Endothelial cell of umbilical vein (primary cell): ENCODE measurements at regions not wholly inside any gene's neighbourhood (a gene's known extent, or its start where the extent isn't known, plus 50 kb on each side); places are given as distances from the start of the nearest gene placed in this dataset.

Source experiments
- BruUV-seq: library from RNA; stranded (reverse); fragments of 400-500 nt; replicated peaks from 2 replicates; lab custom pipeline; 2021; lab: Mats Ljungman, UMichigan
- CTCF ChIA-PET: fragments of 300-600, 350-600 bp; sonication (Branson Sonifier 250); formaldehyde crosslinking; loops from one replicate; lab custom pipeline; 2021; ENCODE audit warnings: antibody characterized with exemption, inconsistent platforms; lab: Charles Lee
- POLR2A ChIA-PET: fragments of 300-600, 350-600 bp; sonication (Branson Sonifier 250); formaldehyde crosslinking; loops from one replicate; lab custom pipeline; 2021; ENCODE audit warnings: antibody characterized with exemption, inconsistent platforms; lab: Charles Lee
- DNase-seq: peaks from one replicate; pipeline ENCODE4 v3.0.0-alpha.2; 2011; ENCODE audit warnings: low read depth, low spot score
- FAIRE-seq: peaks from 2 replicates; lab custom pipeline; 2011; peaks lifted over from hg19 to GRCh38; lab: Jason Lieb, UNC
- H2AFZ ChIP-seq: 2 replicates; pipeline ENCODE4 v1.6.0; 2012; ENCODE audit warnings: low read depth, low read length, control low read depth, inconsistent platforms
- H3K27ac ChIP-seq: 2 replicates; pipeline ENCODE4 v1.5.1; 2011; ENCODE audit warnings: low read depth, mild to moderate bottlenecking, control low read depth, low read length, moderate library complexity; ENCODE audit not compliant: insufficient read depth
- H3K27me3 ChIP-seq, 2 experiments: 2 replicates each; pipeline versions ENCODE4 v1.6.0 to v1.6.1; 2011; ENCODE audit warnings: low read length in 2 of 2, mixed read lengths in 1 of 2; ENCODE audit not compliant: control insufficient read depth in 2 of 2, insufficient read depth in 2 of 2
- H3K36me3 ChIP-seq, 2 experiments: 2 replicates in 1 of 2; 3 replicates in 1 of 2; pipeline ENCODE4 v1.5.1; 2011; ENCODE audit warnings: low read length in 2 of 2, mild to moderate bottlenecking in 1 of 2, moderate library complexity in 1 of 2; ENCODE audit not compliant: control insufficient read depth in 2 of 2, insufficient read depth in 2 of 2; ENCODE audit errors: extremely low read depth in 1 of 2
- H3K4me1 ChIP-seq: 3 replicates; pipeline ENCODE4 v1.5.1; 2011; ENCODE audit warnings: mild to moderate bottlenecking, low read length; ENCODE audit not compliant: control insufficient read depth, insufficient read depth; ENCODE audit errors: extremely low read depth
- H3K4me2 ChIP-seq: 2 replicates; pipeline ENCODE4 v1.6.1; 2011; ENCODE audit warnings: low read length, control low read depth, mixed read lengths; ENCODE audit not compliant: insufficient read depth
- H3K4me3 ChIP-seq, 3 experiments: fragments of 200-600 bp in 1 of 3; sonication (generic), shearing (Covaris generic) in 1 of 3; replicated peaks in 1 of 3; 2 replicates each; pipeline ENCODE4 v1.5.1; 2011 to 2016; ENCODE audit warnings: control low read depth in 3 of 3, low read length in 3 of 3, mild to moderate bottlenecking in 2 of 3, inconsistent platforms in 1 of 3, low read depth in 1 of 3, moderate library complexity in 1 of 3; ENCODE audit not compliant: insufficient read depth in 1 of 3
- H3K79me2 ChIP-seq: 2 replicates; pipeline ENCODE4 v1.6.0; 2012; ENCODE audit warnings: low read length, inconsistent platforms; ENCODE audit not compliant: control insufficient read depth, insufficient read depth
- H3K9ac ChIP-seq: replicated peaks from 2 replicates; pipeline ENCODE3; 2011; ENCODE audit warnings: low read length, control low read depth; ENCODE audit not compliant: insufficient read depth; ENCODE audit errors: extremely low read depth
- H3K9me1 ChIP-seq: replicated peaks from 3 replicates; pipeline ENCODE4 v1.6.0; 2011; ENCODE audit warnings: mild to moderate bottlenecking, low read length; ENCODE audit not compliant: control insufficient read depth, insufficient read depth; ENCODE audit errors: extremely low read depth
- H3K9me3 ChIP-seq: replicated peaks from 2 replicates; pipeline ENCODE4 v1.5.1; 2012; ENCODE audit warnings: low read length, inconsistent platforms; ENCODE audit not compliant: control insufficient read depth, insufficient read depth
- H4K20me1 ChIP-seq: replicated peaks from 2 replicates; pipeline ENCODE3; 2011; ENCODE audit warnings: mild to moderate bottlenecking, low read length; ENCODE audit not compliant: control insufficient read depth, insufficient read depth; ENCODE audit errors: extremely low read depth
- CTCF ChIP-seq, 2 donors: IDR thresholded peaks; 1 replicate in 1 of 2; 2 replicates in 1 of 2; pipeline ENCODE4 v1.5.1; 2011; ENCODE audit warnings: low read length in 2 of 2, mild to moderate bottlenecking in 2 of 2, moderate library complexity in 2 of 2, control low read depth in 1 of 2, inconsistent platforms in 1 of 2, low read depth in 1 of 2; ENCODE audit not compliant: insufficient read depth in 1 of 2; ENCODE audit errors: extremely low read depth in 1 of 2
- EZH2 ChIP-seq: IDR thresholded peaks from 2 replicates; pipeline ENCODE4 v1.6.1; 2012; ENCODE audit warnings: borderline replicate concordance, low read depth, mild to moderate bottlenecking, moderate library complexity, low read length, inconsistent platforms; ENCODE audit not compliant: severe bottlenecking
- FOS ChIP-seq: IDR thresholded peaks from 2 replicates; pipeline ENCODE4 v1.6.1; 2011; ENCODE audit warnings: mild to moderate bottlenecking, low read length, moderate library complexity, borderline replicate concordance; ENCODE audit not compliant: insufficient read depth
- GATA2 ChIP-seq: IDR thresholded peaks from 2 replicates; pipeline ENCODE4 v1.7.0; 2011; ENCODE audit warnings: low read depth, mild to moderate bottlenecking, moderate library complexity, mixed read lengths, low read length; ENCODE audit not compliant: insufficient read length, insufficient read depth
- JUN ChIP-seq: IDR thresholded peaks from 2 replicates; pipeline ENCODE4 v1.6.1; 2011; ENCODE audit warnings: borderline replicate concordance, low read depth; ENCODE audit not compliant: insufficient read length, insufficient read depth
- MAX ChIP-seq: IDR thresholded peaks from 2 replicates; pipeline ENCODE4 v1.6.1; 2011; ENCODE audit not compliant: insufficient read depth, insufficient read length
- MYC ChIP-seq: IDR thresholded peaks from one replicate; pipeline ENCODE4 v1.6.1; 2011; ENCODE audit warnings: mild to moderate bottlenecking, low read depth, low read length
- POLR2A ChIP-seq: IDR thresholded peaks from 2 replicates; pipeline ENCODE4 v1.6.1; 2012; ENCODE audit warnings: low read depth, mild to moderate bottlenecking, control low read depth, low read length
- POLR2AphosphoS5 ChIP-seq: IDR thresholded peaks from 2 replicates; pipeline ENCODE4 v1.6.1; 2012; ENCODE audit warnings: low read depth, mild to moderate bottlenecking, control low read depth, low read length, moderate library complexity; ENCODE audit not compliant: insufficient read depth
- dilution Hi-C: fragments of 300-500 bp; cut with MboI; formaldehyde crosslinking; loops from one replicate; pipeline ENCODE4 v1.15.0; 2019; ENCODE audit warnings: low sequenced_read_pairs; ENCODE audit not compliant: extremely low pct_ligation_motif_present
- intact Hi-C: fragments of 100-400 bp; cut with micrococcal nuclease; formaldehyde crosslinking; loops from one replicate; pipeline ENCODE4 v1.10.0; 2022

GRCh38 chr14:22026527-22026926 is 352.9 kb upstream of the OR4E1 start:
- Histone ChIP-seq H3K9me3 (no peaks in the 10 kb centered on the region), H3K9ac (no peak overlapping the region), H4K20me1 (no peaks in the 10 kb centered on the region), H3K79me2 (no peaks in the 10 kb centered on the region), H2AFZ (no peak overlapping the region), H3K4me3 (no peak overlapping the region), H3K36me3 (no peaks in the 10 kb centered on the region), H3K27me3 (peaks cover 6 to 31% of the 10 kb centered on the region in 2 experiments), H3K4me1 (no peaks in the 10 kb centered on the region), H3K27ac (no peak overlapping the region), H3K4me2 (no peak overlapping the region), H3K9me1 (no peaks in the 10 kb centered on the region)
- dilution Hi-C loops (no loop called here), intact Hi-C loops (no loop called here)
- CTCF ChIA-PET, result interaction anchor here (1.2 to 2.9 kb wide), 4 partner anchors 12 to 29 kb away, joined by 3 to 10 read pairs (median 5); no protein-coding TSS in a partner anchor
- no peak for FAIRE-seq
- TF ChIP-seq JUN (no peak), MAX (no peak), GATA2 (no peak), EZH2 (no peak)
- no peak for DNase-seq
- POLR2A ChIA-PET, result no interaction called here
- BruUV-seq, result no TSS peak

GRCh38 chr14:22025879-22026278 is 352.3 kb upstream of the OR4E1 start:
- Histone ChIP-seq H3K4me3 (no peak overlapping the region), H3K9ac (no peak overlapping the region), H3K36me3 (no peaks in the 10 kb centered on the region), H3K4me1 (no peaks in the 10 kb centered on the region), H3K9me3 (no peaks in the 10 kb centered on the region), H4K20me1 (no peaks in the 10 kb centered on the region), H3K79me2 (no peaks in the 10 kb centered on the region), H3K9me1 (no peaks in the 10 kb centered on the region), H3K27me3 (peaks cover 6 to 34% of the 10 kb centered on the region in 2 experiments), H2AFZ (no peak overlapping the region), H3K4me2 (no peak overlapping the region), H3K27ac (no peak overlapping the region)
- BruUV-seq, result no TSS peak
- ChIA-PET POLR2A (no interaction called here), CTCF (interaction anchor here (0.8 to 2.9 kb wide), 4 partner anchors 11 to 48 kb away, joined by 4 to 10 read pairs (median 6); no protein-coding TSS in a partner anchor)
- dilution Hi-C loops (no loop called here), intact Hi-C loops (no loop called here)
- DNase-seq (no peak), FAIRE-seq (no peak)
- TF ChIP-seq POLR2AphosphoS5 (no peak), CTCF (IDR thresholded peaks at IDR 0.05; ENCODE audit: extremely low read depth in 1 of 2, insufficient read depth in 1 of 2, low read depth in 1 of 2, low read length in 2 of 2) (no peak), MAX (no peak), GATA2 (no peak), JUN (no peak), FOS (no peak), EZH2 (no peak), MYC (no peak), POLR2A (no peak)
